Ramos (cell line): ENCODE measurements at regions not wholly inside any gene's neighbourhood (a gene's known extent, or its start where the extent isn't known, plus 50 kb on each side); places are given as distances from the start of the nearest gene placed in this dataset.

Source experiments
- in situ Hi-C: fragments of 300-500 bp; cut with MboI; formaldehyde crosslinking; loops from one replicate; pipeline ENCODE4 v1.14.3; 2022; ENCODE audit warnings: low sequenced_read_pairs; ENCODE audit not compliant: unreplicated experiment

DNA sequence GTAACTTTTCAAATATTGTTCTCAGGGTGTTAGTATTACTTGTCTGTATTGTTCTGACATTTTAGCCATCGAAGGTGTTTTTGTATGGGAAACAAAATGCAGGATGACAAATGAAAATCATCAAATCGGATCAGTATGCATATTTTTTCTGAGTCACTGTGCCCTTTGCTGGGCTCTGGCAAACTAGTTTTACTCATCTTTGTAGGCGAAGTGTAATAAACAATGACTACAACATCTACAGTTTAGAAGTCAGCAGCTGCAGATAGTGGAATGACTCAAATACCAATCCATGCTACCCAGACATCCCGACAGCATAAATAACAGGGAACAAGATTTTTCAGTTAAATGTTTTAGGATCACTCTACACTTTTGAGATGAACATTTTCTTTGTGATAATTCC lies 557.3 kb upstream of the TENM3 start:
- in situ Hi-C loops = no loop called here

DNA sequence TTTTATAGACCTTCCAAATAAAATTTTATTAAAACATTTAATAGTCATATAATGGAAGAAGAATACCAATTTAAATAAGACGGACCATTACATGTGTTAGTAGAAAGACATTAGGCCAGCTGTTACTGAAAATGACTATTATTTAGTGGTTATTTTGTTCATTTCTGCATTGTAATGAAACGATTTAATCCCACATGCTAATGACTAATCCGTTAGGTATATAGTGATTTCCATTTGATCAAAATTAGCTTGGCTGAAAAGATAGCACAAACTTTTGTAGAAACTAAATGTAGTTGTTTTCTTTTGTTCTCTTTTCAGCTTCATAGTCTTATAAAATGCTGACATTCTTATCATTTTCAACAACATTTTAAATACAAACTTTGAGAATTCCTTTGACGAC lies 556.1 kb upstream of the TENM3 start:
- in situ Hi-C loops = no loop called here

DNA sequence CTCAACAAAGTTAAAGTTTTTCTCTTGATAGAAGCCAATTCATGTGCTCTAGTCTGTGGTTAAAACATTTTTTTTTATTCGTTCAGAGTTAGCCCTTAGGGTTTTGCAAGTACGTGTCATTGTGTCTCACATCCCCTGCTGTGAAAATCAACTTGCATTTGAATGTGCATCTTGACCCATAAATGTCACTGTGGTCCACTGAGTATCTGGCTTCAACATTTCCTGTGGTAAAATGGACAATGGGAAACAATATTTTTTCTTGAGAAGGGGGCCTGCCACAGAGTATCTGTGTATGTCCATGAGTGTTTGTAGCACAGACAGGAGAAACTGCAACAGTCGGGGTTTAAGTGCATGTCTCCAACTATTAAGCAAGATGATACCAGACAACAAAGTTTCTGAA lies 554.8 kb upstream of the TENM3 start:
- in situ Hi-C loops = no loop called here

DNA sequence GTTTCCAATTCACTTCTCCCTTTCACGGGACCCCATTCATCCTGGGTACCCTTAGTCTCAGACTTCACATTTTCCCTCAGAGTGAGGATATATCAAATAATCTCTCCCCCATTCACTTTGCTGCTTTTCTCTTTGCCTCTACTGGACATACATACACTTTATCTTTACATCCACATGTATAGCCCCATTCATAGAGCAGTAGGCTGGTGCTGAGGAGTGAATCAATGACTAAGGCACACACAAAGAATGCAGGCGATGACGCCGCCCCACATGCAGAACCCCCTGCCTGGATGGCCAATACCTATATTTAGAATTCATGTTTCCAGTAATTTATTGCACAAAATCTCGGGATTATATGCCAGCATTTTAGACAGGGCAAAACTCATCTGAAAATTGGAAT lies 554.3 kb upstream of the TENM3 start:
- in situ Hi-C loops = no loop called here

DNA sequence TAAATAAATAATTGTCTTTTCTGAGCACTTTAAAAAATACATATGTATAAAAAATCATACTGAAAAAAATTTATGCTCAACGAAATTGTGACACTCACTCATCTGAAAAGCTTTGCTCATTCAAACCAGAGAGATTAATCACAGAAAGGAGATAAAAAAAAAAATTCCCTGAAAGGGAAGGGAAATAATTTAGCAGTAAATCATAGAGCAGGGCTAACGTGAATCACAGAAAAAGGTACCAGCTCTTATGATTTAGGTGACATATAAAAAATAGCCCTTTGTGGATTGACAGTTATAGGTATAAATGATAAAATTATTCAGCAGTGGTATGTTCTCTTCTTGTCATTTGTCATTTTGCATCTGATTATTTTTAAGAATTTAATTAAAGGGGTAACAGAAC lies 552.7 kb upstream of the TENM3 start:
- in situ Hi-C loops = no loop called here

DNA sequence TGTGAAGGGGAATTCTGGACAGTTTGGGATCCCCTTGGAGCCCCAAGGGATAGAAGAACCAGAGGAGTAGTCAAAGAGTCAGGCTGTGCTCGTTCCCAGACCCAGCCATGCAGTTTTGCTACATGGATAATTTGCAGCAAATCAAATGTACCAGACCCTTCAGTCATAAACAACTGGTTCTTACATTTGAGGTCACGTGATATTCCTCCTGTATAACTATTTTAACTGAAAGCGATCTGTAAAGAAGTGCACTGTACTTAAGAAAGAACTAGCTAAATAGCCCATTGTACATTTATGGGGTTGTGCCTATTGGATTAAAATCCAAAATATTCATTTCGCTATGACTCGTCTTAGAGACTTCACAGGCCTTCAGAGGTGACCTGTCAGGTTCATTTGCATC lies 550.2 kb upstream of the TENM3 start:
- in situ Hi-C loops = no loop called here

DNA sequence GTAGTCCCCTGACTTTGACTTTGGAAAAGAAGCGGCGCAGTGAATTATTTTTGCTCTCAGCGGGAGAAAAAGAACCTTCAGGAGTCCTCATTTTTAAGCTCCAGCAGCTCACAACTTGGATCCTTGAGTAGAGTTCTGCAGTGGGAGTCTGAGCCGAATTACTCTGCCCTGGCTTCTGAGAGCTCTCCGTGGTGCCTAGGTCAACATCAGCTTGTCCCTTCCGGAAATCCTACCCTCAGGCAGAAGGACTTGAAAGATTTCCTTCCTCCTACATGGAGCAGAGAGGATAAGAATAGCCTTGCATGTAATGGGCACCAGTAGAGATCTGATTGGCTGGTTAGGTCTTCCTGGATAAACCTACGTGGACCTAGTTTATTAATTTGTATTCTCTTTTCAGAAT lies 549.7 kb upstream of the TENM3 start:
- in situ Hi-C loops = no loop called here

DNA sequence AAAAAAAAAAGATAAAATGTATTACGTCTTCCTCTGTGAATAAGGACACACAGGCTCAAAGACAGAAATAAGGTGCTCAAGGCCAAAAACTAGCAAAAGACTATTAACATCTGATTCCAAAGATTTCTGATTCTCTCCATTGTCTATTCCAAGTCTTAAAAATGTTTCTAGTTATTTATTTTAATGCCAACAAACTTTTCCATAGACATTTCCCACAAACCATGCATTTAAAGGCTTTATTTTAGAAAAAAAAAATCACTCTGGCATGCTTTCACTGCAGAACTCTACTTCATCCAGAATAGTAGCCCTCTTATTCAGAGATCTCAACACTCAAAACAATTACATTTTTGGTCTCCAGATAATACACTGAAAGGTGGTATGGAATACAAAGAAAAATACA lies 545.0 kb upstream of the TENM3 start:
- in situ Hi-C loops = no loop called here

DNA sequence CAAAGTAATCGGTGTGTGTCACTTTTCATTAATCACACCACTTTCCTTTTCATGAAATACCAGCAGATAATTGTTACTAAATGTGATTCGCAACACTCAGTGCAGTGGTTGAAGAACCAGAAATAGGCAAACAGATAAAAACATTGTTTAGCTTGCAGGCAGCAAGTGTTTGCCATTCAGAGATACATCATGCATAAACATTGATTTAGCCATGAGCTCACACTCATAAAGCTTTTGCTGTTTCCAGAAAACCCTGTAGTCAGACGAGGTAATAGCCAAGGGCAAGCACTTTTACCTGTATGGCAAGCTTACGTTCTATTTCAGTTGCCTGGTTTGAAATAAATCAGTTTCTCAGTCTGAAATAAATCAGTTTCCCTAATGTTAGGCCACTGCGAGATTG lies 542.0 kb upstream of the TENM3 start:
- in situ Hi-C loops = no loop called here

DNA sequence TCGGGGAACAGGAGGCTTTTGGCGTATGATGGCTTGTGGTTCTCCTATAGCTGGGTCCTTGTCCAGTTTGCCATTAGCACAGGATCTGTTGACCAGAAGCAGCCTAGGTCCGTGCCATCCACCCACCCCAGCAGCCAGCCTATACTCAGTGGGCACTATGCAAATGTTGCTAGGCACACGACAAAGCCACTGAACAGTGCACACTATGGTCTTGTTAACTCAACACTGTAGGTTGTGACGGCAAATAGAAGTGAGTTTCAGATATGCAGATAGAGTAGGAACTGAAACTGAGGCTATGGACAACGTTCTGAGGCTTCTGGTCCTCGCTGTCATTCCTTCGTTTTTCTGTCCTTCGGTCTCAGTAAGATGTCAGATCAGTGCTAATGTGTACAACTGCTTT lies 541.3 kb upstream of the TENM3 start:
- in situ Hi-C loops = no loop called here

DNA sequence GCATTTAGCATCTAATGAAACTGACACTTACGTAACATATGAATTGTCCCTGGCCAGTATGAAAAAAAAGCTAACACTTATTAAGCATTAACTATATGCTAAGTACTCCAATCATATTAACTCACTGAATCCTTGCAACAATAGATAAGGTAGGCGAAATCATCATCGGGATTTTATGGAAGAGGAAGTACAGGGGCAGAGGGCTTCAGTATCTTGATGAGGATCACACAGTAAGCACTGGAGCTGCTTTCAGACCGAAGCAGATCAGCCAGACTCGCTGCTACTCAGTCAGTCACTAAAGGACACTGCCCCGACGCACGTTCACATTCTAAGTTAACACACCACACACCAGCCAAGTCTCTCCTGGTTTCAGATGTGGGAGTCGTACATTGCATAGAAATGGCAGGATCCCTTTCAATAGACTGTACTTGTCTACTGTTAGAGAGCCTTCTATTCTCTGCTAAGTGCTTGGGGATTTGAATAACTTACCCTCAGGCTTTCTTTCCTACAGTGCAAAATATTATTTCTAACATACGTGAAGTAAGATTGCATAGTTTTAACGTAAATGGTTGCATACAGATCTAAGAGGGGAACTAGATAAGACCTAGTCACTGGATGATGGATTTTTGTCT lies 540.2 kb upstream of the TENM3 start:
- in situ Hi-C loops = no loop called here

DNA sequence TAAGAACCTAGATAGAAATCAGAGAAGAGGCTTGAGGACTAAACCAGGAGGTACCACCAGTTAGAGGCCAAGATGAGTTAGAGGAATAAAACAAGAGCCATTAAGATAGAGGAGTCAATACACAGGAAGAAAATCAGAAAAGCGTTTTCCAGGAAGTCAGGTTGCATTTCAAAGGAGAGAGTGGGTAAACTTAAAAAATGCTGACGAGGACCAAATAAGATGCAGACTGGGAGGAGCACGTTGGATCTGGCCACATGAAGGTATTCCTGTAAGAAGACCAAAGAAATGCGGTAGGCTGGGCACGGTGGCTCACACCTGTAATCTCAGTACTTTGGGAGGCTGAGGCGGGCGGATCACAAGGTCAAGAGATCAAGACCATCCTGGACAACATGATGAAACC lies 533.1 kb upstream of the TENM3 start:
- in situ Hi-C loops = no loop called here

DNA sequence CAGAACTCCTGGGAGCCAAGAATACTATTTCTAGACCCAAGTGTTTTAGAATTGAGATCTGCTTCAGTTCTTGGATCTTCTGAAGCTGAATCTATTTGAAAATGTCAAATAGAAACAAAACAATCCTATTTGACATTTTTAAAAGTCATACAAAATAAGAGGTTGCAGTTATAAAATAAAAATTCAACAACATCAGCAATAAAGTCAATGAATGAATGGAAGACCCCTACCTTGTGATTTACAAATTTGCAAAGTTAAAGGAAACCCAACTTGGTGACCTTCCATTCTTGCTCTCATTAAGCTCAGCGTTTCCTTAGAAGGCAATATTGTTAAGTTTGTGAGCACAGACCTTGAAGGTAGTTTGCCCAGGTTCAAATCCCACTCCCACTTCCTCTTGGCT lies 531.8 kb upstream of the TENM3 start:
- in situ Hi-C loops = no loop called here

DNA sequence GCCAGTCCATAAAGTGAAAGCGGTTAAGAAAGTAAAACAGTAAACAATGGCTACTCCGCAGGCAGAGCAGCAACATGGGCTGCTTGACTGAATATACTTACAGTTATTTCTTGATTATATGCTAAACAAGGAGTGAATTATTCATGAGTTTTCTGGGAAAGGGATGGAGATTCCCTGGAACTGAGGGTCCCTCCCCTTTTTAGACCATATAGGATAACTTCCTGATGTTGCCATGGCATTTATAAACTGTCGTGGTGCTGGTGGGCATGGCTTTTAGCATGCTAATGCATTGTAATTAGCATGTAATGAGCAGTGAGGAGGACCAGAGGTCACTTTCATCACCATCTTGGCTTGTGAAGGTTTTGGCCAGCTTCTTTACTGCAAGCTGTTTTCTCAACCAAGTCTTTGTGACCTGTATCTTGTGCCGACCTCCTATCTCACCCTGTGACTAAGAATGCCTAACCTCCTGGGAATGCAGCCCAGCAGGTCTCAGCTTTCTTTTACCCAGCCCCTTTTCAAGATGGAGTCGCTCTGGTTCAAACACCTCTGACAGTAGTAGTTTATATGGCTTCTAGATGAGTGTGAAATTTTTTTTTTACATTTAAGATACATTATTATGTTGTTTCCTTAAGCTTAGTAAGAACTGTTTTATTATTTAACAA lies 514.8 kb upstream of the TENM3 start:
- in situ Hi-C loops = no loop called here

DNA sequence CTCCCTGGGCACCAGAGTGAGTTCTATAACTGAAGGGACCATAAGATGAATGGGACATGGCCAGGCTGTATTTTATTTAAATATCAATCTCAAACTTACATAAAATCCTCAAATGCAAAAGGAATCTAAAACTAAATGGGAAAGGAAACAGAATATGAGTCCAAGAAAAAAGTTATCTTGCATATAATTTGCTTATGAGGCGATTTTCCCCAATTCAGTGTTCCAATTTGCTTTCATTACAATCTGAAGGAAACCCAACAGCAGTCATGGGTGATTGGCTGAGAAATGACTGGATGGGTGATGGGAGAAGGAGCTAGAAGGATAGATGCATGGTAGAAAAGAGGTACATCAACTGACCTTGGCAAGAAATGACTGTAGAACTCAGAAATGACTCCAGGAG lies 511.3 kb upstream of the TENM3 start:
- in situ Hi-C loops = no loop called here

DNA sequence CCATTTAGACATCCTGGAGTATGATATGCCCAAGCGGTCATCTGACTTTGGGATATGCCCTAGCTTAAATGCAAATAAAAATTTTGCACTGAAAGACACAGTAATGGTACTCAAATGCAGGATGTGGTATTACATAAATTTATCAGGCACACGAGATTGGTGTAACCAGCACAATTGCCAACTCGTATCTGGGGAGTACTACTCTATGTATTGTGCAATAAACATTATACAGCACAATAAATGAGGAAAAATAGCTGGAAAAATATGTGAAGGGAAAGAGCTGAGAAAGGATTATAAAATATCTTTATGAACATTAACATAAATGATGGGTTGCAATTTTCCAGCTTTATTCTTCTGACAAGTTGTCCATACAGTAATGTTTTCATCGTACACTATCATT lies 505.5 kb upstream of the TENM3 start:
- in situ Hi-C loops = no loop called here

DNA sequence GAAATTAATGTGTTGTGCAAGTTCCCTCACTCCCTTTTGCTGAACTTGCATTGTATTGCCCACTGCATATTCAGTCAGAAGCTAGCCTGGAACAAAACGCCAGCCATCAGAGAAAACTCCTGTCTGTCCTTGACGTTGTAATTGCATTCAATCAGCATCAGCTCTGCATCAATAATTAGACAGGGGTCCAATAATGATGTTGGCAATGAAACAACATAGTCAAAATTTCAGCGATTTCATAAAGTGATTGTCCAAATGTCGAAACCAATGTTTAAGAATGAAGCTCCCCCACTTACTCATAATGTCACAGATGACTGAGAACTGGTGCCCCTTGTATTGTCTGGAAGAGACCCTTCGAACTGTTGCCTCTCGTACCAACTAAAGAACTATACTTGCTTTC lies 504.2 kb upstream of the TENM3 start:
- in situ Hi-C loops = no loop called here

DNA sequence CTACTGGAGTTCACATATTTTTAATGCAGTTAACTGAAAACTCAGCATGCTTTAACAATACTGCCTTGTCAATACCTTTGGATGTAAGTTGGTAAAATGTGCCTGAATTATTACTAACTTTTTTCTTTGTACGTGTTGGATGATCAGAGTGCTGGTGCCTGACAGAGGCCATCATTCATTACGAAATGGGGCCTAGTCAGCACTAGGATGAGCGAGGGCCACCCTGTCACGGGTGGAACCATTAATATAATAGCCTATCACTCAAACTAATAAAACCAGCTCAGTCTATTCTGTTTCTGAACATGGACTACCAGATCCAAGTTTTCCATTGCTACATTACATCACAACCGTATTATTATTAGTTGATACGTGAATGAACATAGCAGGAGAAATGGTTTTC lies 501.7 kb upstream of the TENM3 start:
- in situ Hi-C loops = no loop called here

DNA sequence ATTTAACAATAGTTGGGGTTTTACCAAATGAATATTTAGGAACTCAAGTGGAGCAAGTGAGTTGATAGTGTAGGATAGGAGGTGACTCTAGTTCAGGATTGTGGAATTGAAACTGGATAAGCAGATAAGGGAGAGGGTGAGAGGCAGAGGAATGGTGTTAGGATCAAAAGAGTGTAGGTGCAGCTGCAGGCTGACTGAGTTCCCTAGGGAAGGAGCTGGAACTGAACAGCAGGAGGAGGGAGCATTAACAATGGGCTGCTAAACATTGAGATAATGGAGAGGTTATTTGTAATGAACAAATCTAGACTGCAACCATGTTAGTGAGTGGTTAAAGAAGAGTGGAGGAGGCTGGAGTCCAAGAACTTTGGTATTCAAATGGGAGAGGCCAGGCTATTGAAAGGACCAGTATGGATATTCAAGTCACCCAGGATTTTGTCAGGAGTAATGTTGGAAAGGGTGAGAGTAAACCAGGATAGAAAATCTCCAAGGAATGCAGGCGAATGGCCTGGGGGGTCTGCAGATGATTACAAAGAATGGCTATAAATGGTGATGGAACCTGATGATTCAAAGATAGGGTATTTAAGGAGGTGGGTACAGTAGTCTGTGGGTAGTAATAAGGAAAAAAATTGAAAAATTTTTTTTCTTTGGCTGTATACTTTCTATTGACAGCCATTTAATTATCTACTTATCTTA lies 497.1 kb upstream of the TENM3 start:
- in situ Hi-C loops = no loop called here

DNA sequence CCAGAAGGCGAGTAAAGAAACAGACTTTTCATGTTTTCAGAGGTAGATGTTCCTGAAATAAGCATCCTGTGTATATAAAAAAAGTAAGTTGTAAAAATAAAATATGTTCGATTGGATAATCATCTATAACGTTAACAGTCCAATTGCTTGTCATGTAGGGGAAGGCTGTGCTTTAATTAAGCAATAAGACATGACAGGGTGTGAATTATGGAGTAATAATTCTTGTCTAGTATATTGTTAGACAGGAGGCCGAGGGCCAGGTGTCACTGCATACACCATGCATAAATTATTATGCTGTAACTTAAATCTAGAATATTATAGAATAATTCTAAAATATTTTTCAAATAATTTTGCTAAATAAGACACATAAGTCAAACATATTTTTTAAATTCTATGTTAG lies 494.6 kb upstream of the TENM3 start:
- in situ Hi-C loops = no loop called here

DNA sequence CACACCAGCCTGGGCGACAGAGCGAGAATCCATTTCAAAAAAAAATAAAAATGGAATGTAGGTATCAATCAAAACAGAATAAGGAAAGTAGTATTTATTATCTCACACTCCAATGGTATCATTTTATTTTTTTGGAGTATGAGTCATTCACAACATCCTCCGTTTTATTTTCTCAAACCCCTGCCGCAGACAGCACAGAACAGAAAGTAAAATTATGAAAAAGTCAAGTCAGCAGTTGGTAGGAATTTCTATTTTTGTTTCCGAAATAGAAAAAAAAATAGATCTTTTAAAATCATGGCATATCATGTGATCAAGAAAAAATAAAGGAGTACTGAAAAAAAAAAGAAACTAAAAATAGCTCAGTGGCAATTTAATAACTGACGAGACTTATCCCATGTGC lies 490.7 kb upstream of the TENM3 start:
- in situ Hi-C loops = no loop called here

DNA sequence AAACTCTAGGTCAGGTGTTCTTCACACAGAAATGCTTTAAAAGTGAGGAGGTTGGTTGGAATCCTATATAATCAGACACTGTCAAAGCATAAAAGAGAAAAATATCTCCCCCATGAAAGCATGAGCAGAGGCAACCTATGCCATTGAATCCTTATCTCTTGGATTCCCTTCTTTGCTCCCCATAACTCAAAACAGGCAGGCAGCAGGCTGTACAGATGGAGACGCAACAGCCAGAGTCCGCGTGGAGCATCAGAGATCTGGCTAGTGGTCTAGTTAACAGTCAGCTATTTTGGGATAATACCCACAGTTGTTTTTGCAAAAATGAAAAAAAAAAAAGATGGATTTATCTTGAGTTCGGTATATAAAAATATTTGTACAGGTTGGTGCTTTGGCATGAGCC lies 490.0 kb upstream of the TENM3 start:
- in situ Hi-C loops = no loop called here
